ENCODE measurements at regions not wholly inside any gene's neighbourhood (a gene's known extent, or its start where the extent isn't known, plus 50 kb on each side); places are given as distances from the start of the nearest gene placed in this dataset.

GRCh38 chr7:104960741-104961448 lies 53.1 kb upstream of the KMT2E start:
- TF ChIP-seq POLR2A (IDR thresholded peaks at IDR 0.05; ENCODE audit: low read depth, low read length) (no peak), BHLHE40 (IDR thresholded peaks at IDR 0.05; ENCODE audit: low read depth, low read length) (no peak), MAFK (IDR thresholded peaks at IDR 0.05; ENCODE audit: low read depth, low read length) (no peak), CEBPB (IDR thresholded peaks at IDR 0.05; ENCODE audit: low read depth, low read length) (peak; percentile 73)
